Right atrium auricular region (tissue), 2 donors: ENCODE measurements at regions not wholly inside any gene's neighbourhood (a gene's known extent, or its start where the extent isn't known, plus 50 kb on each side); places are given as distances from the start of the nearest gene placed in this dataset.
A peak's percentile ranks its signal among the peaks of the same experiment; 100 is the strongest.

Experiments used
- DNase-seq: peaks from one replicate; pipeline ENCODE4 v3.0.0-alpha.2; 2019; ENCODE audit warnings: low spot score
- H3K27ac ChIP-seq, 2 donors: fragments of 200-600 bp; sonication (generic); 1 replicate in 1 of 2; 2 replicates in 1 of 2; pipeline ENCODE4 v1.5.1; 2016 to 2019
- H3K27me3 ChIP-seq, 2 donors: fragments of 200-600 bp; sonication (generic); one replicate each; pipeline versions ENCODE4 v1.5.1 to v1.6.0; 2017 to 2019
- H3K36me3 ChIP-seq: fragments of 200-600 bp; sonication (generic); one replicate; pipeline ENCODE4 v1.5.1; 2016
- H3K4me1 ChIP-seq, 2 donors: fragments of 200-600 bp; sonication (generic); one replicate each; pipeline versions ENCODE4 v1.5.1 to v1.6.0; 2017 to 2019
- H3K4me3 ChIP-seq, 2 donors: fragments of 200-600 bp; sonication (generic); 1 replicate in 1 of 2; 2 replicates in 1 of 2; pipeline ENCODE4 v1.5.1; 2017 to 2019; ENCODE audit warnings: mild to moderate bottlenecking in 1 of 2, moderate library complexity in 1 of 2
- H3K9me3 ChIP-seq, 2 donors: fragments of 200-600 bp; sonication (generic); one replicate each; pipeline ENCODE4 v1.5.1; 2019
- CTCF ChIP-seq, 2 donors: fragments of 200-600 bp; sonication (generic); IDR thresholded peaks; one replicate each; pipeline ENCODE4 v1.5.1; 2019; ENCODE audit warnings: antibody characterized with exemption in 2 of 2

GRCh38 chr10:113364227-113364626 lies 188.6 kb upstream of the HABP2 start:
- no peak overlapping the region for H3K4me3 ChIP-seq
- H3K36me3 ChIP-seq = no peaks in the 10 kb centered on the region
- no peaks in the 10 kb centered on the region for H3K27me3 ChIP-seq
- no peak for TF ChIP-seq CTCF (IDR thresholded peaks at IDR 0.05)
- DNase-seq = no peak
- H3K4me1 ChIP-seq = no peaks in the 10 kb centered on the region
- peaks cover 0 to 6% of the 10 kb centered on the region in 2 donors for H3K9me3 ChIP-seq
- H3K27ac ChIP-seq = no peak overlapping the region

- no peak for TF ChIP-seq CTCF (IDR thresholded peaks at IDR 0.05)
Measured at GRCh38 chr10:113368666-113369364, 184.0 kb upstream of the HABP2 start.

GRCh38 chr10:113369365-113369694 lies 183.5 kb upstream of the HABP2 start:
- no peaks in the 10 kb centered on the region for H3K36me3 ChIP-seq
- DNase-seq = no peak
- H3K4me3 ChIP-seq = no peak overlapping the region
- no peak overlapping the region for H3K27ac ChIP-seq
- peaks cover 0 to 6% of the 10 kb centered on the region in 2 donors for H3K9me3 ChIP-seq
- no peak for TF ChIP-seq CTCF (IDR thresholded peaks at IDR 0.05)
- H3K4me1 ChIP-seq = no peaks in the 10 kb centered on the region
- no peaks in the 10 kb centered on the region for H3K27me3 ChIP-seq

More at GRCh38 chr10:113368666-113369364, 184.0 kb upstream of the HABP2 start:
- H3K4me3 ChIP-seq = no peak overlapping the region
- H3K36me3 ChIP-seq = no peaks in the 10 kb centered on the region
- peaks cover 0 to 6% of the 10 kb centered on the region in 2 donors for H3K9me3 ChIP-seq
- H3K4me1 ChIP-seq = no peaks in the 10 kb centered on the region
- DNase-seq = no peak
- H3K27me3 ChIP-seq = no peaks in the 10 kb centered on the region
- H3K27ac ChIP-seq = no peak overlapping the region

- no peak for DNase-seq
- no peak overlapping the region for H3K4me3 ChIP-seq
- H3K4me1 ChIP-seq = peaks cover 0 to 2% of the 10 kb centered on the region in 2 donors
- TF ChIP-seq CTCF (IDR thresholded peaks at IDR 0.05) = no peak
- no peaks in the 10 kb centered on the region for H3K36me3 ChIP-seq
- no peaks in the 10 kb centered on the region for H3K9me3 ChIP-seq
- no peak overlapping the region for H3K27ac ChIP-seq
- no peaks in the 10 kb centered on the region for H3K27me3 ChIP-seq
Measured at GRCh38 chr10:113376428-113376827, 176.4 kb upstream of the HABP2 start.

GRCh38 chr10:113379091-113379490 lies 173.8 kb upstream of the HABP2 start:
- Histone ChIP-seq H3K4me3 (no peak overlapping the region), H3K9me3 (no peaks in the 10 kb centered on the region), H3K27ac (no peak overlapping the region), H3K36me3 (no peaks in the 10 kb centered on the region), H3K4me1 (peaks cover 0 to 4% of the 10 kb centered on the region in 2 donors), H3K27me3 (no peaks in the 10 kb centered on the region)
- no peak for TF ChIP-seq CTCF (IDR thresholded peaks at IDR 0.05)
- DNase-seq = no peak

GRCh38 chr10:113381416-113381815 lies 171.4 kb upstream of the HABP2 start:
- Histone ChIP-seq H3K27ac (peak overlapping the region; percentile 49 to 54), H3K4me3 (no peak overlapping the region), H3K9me3 (no peaks in the 10 kb centered on the region), H3K27me3 (no peaks in the 10 kb centered on the region), H3K36me3 (no peaks in the 10 kb centered on the region), H3K4me1 (peaks cover 0 to 15% of the 10 kb centered on the region in 2 donors)
- TF ChIP-seq CTCF (IDR thresholded peaks at IDR 0.05) = no peak
- no peak for DNase-seq
